HepG2 (cell line): ENCODE measurements at regions not wholly inside any gene's neighbourhood (a gene's known extent, or its start where the extent isn't known, plus 50 kb on each side); places are given as distances from the start of the nearest gene placed in this dataset.

Experiments
- ATAC-seq: fragments of 200-7000 bp; cut with Tn5 transposase; 3 replicates; pipeline ENCODE4 v1.9.1; 2020; ENCODE audit warnings: mild to moderate bottlenecking, moderate library complexity
- BruUV-seq: library from RNA; stranded (reverse); fragments of 400-500 nt; replicated peaks from 2 replicates; lab custom pipeline; 2021; lab: Mats Ljungman, UMichigan
- CTCF ChIA-PET: fragments of 300-600 bp; formaldehyde crosslinking; extraction: SDS; loops from one replicate; lab custom pipeline; 2021; ENCODE audit warnings: low total read pairs, inconsistent platforms, low intra/inter-chr PET ratio; lab: Yijun Ruan, JAX
- POLR2A ChIA-PET: fragments of 350-600 bp; sonication (Branson Sonifier 250); formaldehyde crosslinking; loops from one replicate; lab custom pipeline; 2020; ENCODE audit warnings: antibody characterized with exemption, inconsistent platforms; lab: Yijun Ruan, JAX
- DNase-seq: peaks from one replicate; pipeline ENCODE4 v3.0.0-alpha.2; 2015; ENCODE audit warnings: low spot score
- FAIRE-seq: peaks from 3 replicates; lab custom pipeline; 2011; peaks lifted over from hg19 to GRCh38; lab: Jason Lieb, UNC
- H2AFZ ChIP-seq: one replicate; pipeline ENCODE4 v1.6.1; 2011; ENCODE audit warnings: low read length, inconsistent platforms
- H3K27ac ChIP-seq: fragments of 300-600 bp; 3 replicates; pipeline ENCODE4 v1.8.0; 2011; ENCODE audit warnings: mixed run types, mild to moderate bottlenecking, mixed read lengths, low read length, inconsistent platforms; ENCODE audit not compliant: insufficient read depth; ENCODE audit errors: extremely low read length
- H3K27me3 ChIP-seq, 2 experiments: fragments of 200-600 bp in 1 of 2; 2 replicates in 1 of 2; 3 replicates in 1 of 2; pipeline versions ENCODE4 v1.6.0 to v1.8.0; 2011; ENCODE audit warnings: low read length in 2 of 2, mild to moderate bottlenecking in 2 of 2, moderate library complexity in 2 of 2, inconsistent platforms in 1 of 2; ENCODE audit not compliant: insufficient read depth in 2 of 2, control insufficient read depth in 1 of 2
- H3K36me3 ChIP-seq, 2 experiments: fragments of 200-600 bp in 1 of 2; replicated peaks in 1 of 2; 2 replicates in 1 of 2; 3 replicates in 1 of 2; pipeline versions ENCODE4 v1.5.1 to v1.8.0; 2011; ENCODE audit warnings: low read length in 2 of 2, inconsistent platforms in 1 of 2; ENCODE audit not compliant: insufficient read depth in 2 of 2, control insufficient read depth in 1 of 2
- H3K4me1 ChIP-seq: 2 replicates; pipeline ENCODE4 v1.5.1; 2012; ENCODE audit warnings: low read length, inconsistent platforms; ENCODE audit not compliant: insufficient read depth
- H3K4me2 ChIP-seq: 2 replicates; pipeline ENCODE4 v1.6.0; 2011; ENCODE audit warnings: low read depth, low read length, inconsistent platforms
- H3K4me3 ChIP-seq, 3 experiments: fragments of 200-600 bp in 1 of 3; sonication (generic), shearing (Covaris generic) in 1 of 3; replicated peaks in 1 of 3; 2 replicates each; pipeline ENCODE4 v1.5.1; 2011 to 2016; ENCODE audit warnings: low read length in 3 of 3, inconsistent platforms in 2 of 3, low read depth in 2 of 3, mild to moderate bottlenecking in 2 of 3, control low read depth in 1 of 3, mixed read lengths in 1 of 3; ENCODE audit not compliant: insufficient read depth in 1 of 3
- H3K79me2 ChIP-seq: one replicate; pipeline ENCODE4 v1.6.1; 2011; ENCODE audit warnings: low read length, inconsistent platforms; ENCODE audit not compliant: insufficient read depth
- H3K9ac ChIP-seq: 2 replicates; pipeline ENCODE4 v1.6.0; 2011; ENCODE audit warnings: mild to moderate bottlenecking, low read depth, low read length, inconsistent platforms; ENCODE audit not compliant: insufficient read depth
- H3K9me3 ChIP-seq: 2 replicates; pipeline ENCODE4 v1.5.1; 2012; ENCODE audit warnings: mild to moderate bottlenecking, low read length
- H4K20me1 ChIP-seq: 2 replicates; pipeline ENCODE4 v1.6.0; 2011; ENCODE audit warnings: inconsistent platforms, mild to moderate bottlenecking, low read length, moderate library complexity; ENCODE audit not compliant: insufficient read depth
- CREB1 ChIP-seq, 2 experiments: fragments of 450-650 bp in 1 of 2; IDR thresholded peaks; 2 replicates each; pipeline ENCODE4 v1.6.1; 2016 to 2017; ENCODE audit warnings: control low read depth in 1 of 2, mild to moderate bottlenecking in 1 of 2, missing compliant biosample characterization in 1 of 2, missing genetic modification characterization in 1 of 2
- NAIF1 ChIP-seq: sonication (generic); formaldehyde crosslinking; IDR thresholded peaks from 2 replicates; pipeline ENCODE4 v1.5.0; 2020; ENCODE audit warnings: mild to moderate bottlenecking, missing genetic modification reagents, borderline replicate concordance
- SIX1 ChIP-seq: sonication (generic); formaldehyde crosslinking; IDR thresholded peaks from 2 replicates; pipeline ENCODE4 v1.4.0; 2020; ENCODE audit warnings: missing genetic modification reagents, borderline replicate concordance
- ZC3H4 ChIP-seq: sonication (generic); formaldehyde crosslinking; IDR thresholded peaks from 2 replicates; pipeline ENCODE4 v1.4.0; 2020; ENCODE audit warnings: missing genetic modification reagents, borderline replicate concordance
- ZMYM4 ChIP-seq: sonication (generic); formaldehyde crosslinking; IDR thresholded peaks from 2 replicates; pipeline ENCODE4 v1.8.1; 2023; ENCODE audit warnings: mild to moderate bottlenecking, missing genetic modification reagents
- ZNF530 ChIP-seq: sonication (generic); formaldehyde crosslinking; IDR thresholded peaks from 2 replicates; pipeline ENCODE4 v1.5.0; 2020; ENCODE audit warnings: low read depth, mild to moderate bottlenecking, missing genetic modification reagents
- ZNF672 ChIP-seq: sonication (generic); formaldehyde crosslinking; IDR thresholded peaks from 2 replicates; pipeline ENCODE4 v1.8.1; 2022; ENCODE audit warnings: missing genetic modification reagents
- ZNF766 ChIP-seq: sonication (generic); formaldehyde crosslinking; IDR thresholded peaks from 2 replicates; pipeline ENCODE4 v1.5.0; 2020; ENCODE audit warnings: missing genetic modification reagents, borderline replicate concordance
- WGBS: methylation state at CpG from one replicate; pipeline ENCODE4 v1.1.6; 2017; ENCODE audit warnings: low lambda C conversion rate; 5-methylcytosine and 5-hydroxymethylcytosine counted together
- in situ Hi-C: cut with HindIII; loops from 2 replicates; pipeline ENCODE4 v1.10.0; 2017; ENCODE audit warnings: low pct_unique_long_range_greater_than_20kb; ENCODE audit not compliant: extremely low pct_ligation_motif_present
- intact Hi-C: fragments of 100-400 bp; cut with micrococcal nuclease; formaldehyde crosslinking; loops from one replicate; pipeline ENCODE4 v1.10.0; 2022; ENCODE audit not compliant: unreplicated experiment

DNA sequence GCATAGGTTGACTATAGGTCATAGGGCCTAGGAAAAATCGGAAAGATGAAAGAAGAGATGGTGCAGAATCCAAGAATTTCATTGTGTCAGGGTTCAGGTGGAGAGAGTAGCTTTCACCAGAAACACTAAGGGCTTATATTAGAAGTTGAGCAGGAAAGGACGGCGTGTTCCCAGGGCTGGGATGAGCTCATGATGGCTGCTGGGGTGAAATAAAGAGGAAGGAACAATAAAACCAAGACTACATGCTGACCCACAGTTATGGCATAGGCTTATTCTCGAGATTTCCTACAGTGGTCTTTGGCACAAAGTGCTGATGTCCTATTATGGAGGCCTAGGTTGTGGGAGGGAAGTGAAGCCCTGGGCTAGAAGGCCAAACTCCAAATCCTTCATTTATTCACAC, 195.8 kb downstream of the PTEN start:
- in situ Hi-C loops = no loop called here
- DNase-seq (no peak), FAIRE-seq (no peak), ATAC-seq (no peak)
- POLR2A ChIA-PET = no interaction called here
- Histone ChIP-seq H3K4me2 (no peak overlapping the region), H3K4me1 (peaks cover 21% of the 10 kb centered on the region), H2AFZ (no peak overlapping the region), H3K36me3 (no peaks in the 10 kb centered on the region), H3K9ac (no peak overlapping the region), H3K27me3 (no peaks in the 10 kb centered on the region), H3K27ac (no peak overlapping the region), H4K20me1 (no peaks in the 10 kb centered on the region), H3K9me3 (no peaks in the 10 kb centered on the region), H3K79me2 (no peaks in the 10 kb centered on the region), H3K4me3 (no peak overlapping the region)
- intact Hi-C loops = no loop called here
- WGBS = 26% methylated on average over 4 of the region's 4 CpGs
- TF ChIP-seq ZMYM4 (CRISPR knock-in tag) (no peak), NAIF1 (CRISPR knock-in tag) (no peak), ZNF672 (no peak), SIX1 (CRISPR knock-in tag) (no peak), ZNF766 (no peak), ZNF530 (CRISPR knock-in tag) (no peak)
- BruUV-seq = no TSS peak
- CTCF ChIA-PET = no interaction called here

DNA sequence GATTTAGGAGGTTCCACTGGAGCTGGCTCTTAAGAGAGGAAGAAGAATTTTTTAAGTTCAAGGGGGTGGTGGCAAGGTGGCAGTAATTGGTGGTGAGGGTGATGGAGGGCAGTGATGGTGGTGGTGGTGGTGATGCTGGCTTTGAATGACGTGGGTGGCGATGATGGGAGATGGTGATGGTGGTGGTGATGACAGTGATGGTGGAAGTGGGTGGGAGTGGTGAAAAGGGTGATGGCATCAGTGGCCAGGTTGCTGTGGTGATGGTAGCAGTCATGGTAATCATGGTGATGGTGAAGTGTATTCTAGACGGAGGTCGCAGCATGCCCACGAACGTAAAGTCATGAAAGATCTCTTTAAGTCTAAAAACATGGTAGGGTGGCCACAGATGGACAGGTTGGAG, 197.3 kb downstream of the PTEN start:
- no peak for ATAC-seq
- CTCF ChIA-PET = no interaction called here
- intact Hi-C loops (no loop called here), in situ Hi-C loops (no loop called here)
- H3K4me2 ChIP-seq = no peak overlapping the region
- DNase-seq = no peak
- no TSS peak for BruUV-seq
- H3K4me1 ChIP-seq = peaks cover 21% of the 10 kb centered on the region
- TF ChIP-seq ZC3H4 (CRISPR knock-in tag) (no peak), CREB1 (IDR thresholded peaks at IDR 0.05) (peak; percentile 35; the same call in 1 of the 2 replicates), CREB1 (CRISPR knock-in tag; IDR thresholded peaks at IDR 0.05) (no peak)
- no peaks in the 10 kb centered on the region for H3K79me2 ChIP-seq
- WGBS = 79% methylated on average over 6 of the region's 6 CpGs
- POLR2A ChIA-PET = no interaction called here
- H3K4me3 ChIP-seq = no peak overlapping the region
- no peak overlapping the region for H3K27ac ChIP-seq
- no peaks in the 10 kb centered on the region for H4K20me1 ChIP-seq
- no peak overlapping the region for H3K9ac ChIP-seq
- no peaks in the 10 kb centered on the region for H3K9me3 ChIP-seq
- H3K36me3 ChIP-seq = no peaks in the 10 kb centered on the region
- FAIRE-seq = no peak
- H2AFZ ChIP-seq = no peak overlapping the region
- no peaks in the 10 kb centered on the region for H3K27me3 ChIP-seq
